Ovary (tissue), 3 donors: ENCODE measurements at regions not wholly inside any gene's neighbourhood (a gene's known extent, or its start where the extent isn't known, plus 50 kb on each side); places are given as distances from the start of the nearest gene placed in this dataset.

Source experiments
- EP300 ChIP-seq: sonication (generic); formaldehyde crosslinking; IDR thresholded peaks from one replicate; pipeline ENCODE4 v1.6.1; 2017; ENCODE audit warnings: antibody characterized with exemption
- TF ChIP-seq, protein P1 (sequence below), 3 donors: fragments of 450-650 bp in 2 of 3; fragments of 200-600 bp in 1 of 3; IDR thresholded peaks; one replicate each; pipeline versions ENCODE4 v1.5.1 to v1.8.0; 2016 to 2022; ENCODE audit warnings: antibody characterized with exemption in 3 of 3, mild to moderate bottlenecking in 1 of 3
- donor health status: DM: no; HTN: no; CAD: no.

- TF ChIP-seq, protein P1, sequence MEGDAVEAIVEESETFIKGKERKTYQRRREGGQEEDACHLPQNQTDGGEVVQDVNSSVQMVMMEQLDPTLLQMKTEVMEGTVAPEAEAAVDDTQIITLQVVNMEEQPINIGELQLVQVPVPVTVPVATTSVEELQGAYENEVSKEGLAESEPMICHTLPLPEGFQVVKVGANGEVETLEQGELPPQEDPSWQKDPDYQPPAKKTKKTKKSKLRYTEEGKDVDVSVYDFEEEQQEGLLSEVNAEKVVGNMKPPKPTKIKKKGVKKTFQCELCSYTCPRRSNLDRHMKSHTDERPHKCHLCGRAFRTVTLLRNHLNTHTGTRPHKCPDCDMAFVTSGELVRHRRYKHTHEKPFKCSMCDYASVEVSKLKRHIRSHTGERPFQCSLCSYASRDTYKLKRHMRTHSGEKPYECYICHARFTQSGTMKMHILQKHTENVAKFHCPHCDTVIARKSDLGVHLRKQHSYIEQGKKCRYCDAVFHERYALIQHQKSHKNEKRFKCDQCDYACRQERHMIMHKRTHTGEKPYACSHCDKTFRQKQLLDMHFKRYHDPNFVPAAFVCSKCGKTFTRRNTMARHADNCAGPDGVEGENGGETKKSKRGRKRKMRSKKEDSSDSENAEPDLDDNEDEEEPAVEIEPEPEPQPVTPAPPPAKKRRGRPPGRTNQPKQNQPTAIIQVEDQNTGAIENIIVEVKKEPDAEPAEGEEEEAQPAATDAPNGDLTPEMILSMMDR (IDR thresholded peaks at IDR 0.05): no peak
- no peak for TF ChIP-seq EP300
Observed at GRCh38 chr16:26651884-26652283, 414.8 kb upstream of the C16orf82 start.
